ENCODE measurements at regions not wholly inside any gene's neighbourhood (a gene's known extent, or its start where the extent isn't known, plus 50 kb on each side); places are given as distances from the start of the nearest gene placed in this dataset.

- TF ChIP-seq RAD21 (IDR thresholded peaks at IDR 0.05; ENCODE audit: low read depth) (no peak), CTCF (IDR thresholded peaks at IDR 0.05 in 2 of 3, conservative IDR thresholded peaks at IDR 0.05 in 1 of 3; ENCODE audit: borderline replicate concordance in 1 of 3, insufficient read depth in 1 of 3, low read depth in 2 of 3, low read length in 2 of 3) (no peak)
These were observed 826.2 kb upstream of the TENM3 start for GRCh38 chr4:181416966-181417365.

Measured in HCT116 (cell line).